ENCODE measurements at regions not wholly inside any gene's neighbourhood (a gene's known extent, or its start where the extent isn't known, plus 50 kb on each side); places are given as distances from the start of the nearest gene placed in this dataset.

- ChIA-PET POLR2A (no interaction called here), CTCF (no interaction called here)
Measured at GRCh38 chrX:69216446-69216845, 51.2 kb upstream of the PJA1 start.

GRCh38 chrX:69215161-69215875 is 50.1 kb upstream of the PJA1 start:
- DNase-seq (ENCODE audit: low read depth, low spot score) (no peak), ATAC-seq (no peak)
- no TSS peak for BruUV-seq (replicated peaks)
- Histone ChIP-seq H3K4me2 (ENCODE audit: low read length) (no peak overlapping the region), H4K20me1 (ENCODE audit: insufficient read depth) (no peaks in the 10 kb centered on the region), H2AFZ (ENCODE audit: low read depth, low read length, poor library complexity, severe bottlenecking) (no peak overlapping the region), H3K9me3 (ENCODE audit: control insufficient read depth in 1 of 2, insufficient read depth in 1 of 2, low read depth in 1 of 2, low read length in 2 of 2) (no peaks in the 10 kb centered on the region), H3K9ac (ENCODE audit: low read length) (no peak overlapping the region), H3K36me3 (ENCODE audit: control insufficient read depth in 1 of 2, insufficient read depth in 2 of 2, low read length in 2 of 2) (no peaks in the 10 kb centered on the region), H3K27ac (ENCODE audit: low read depth, low read length) (no peak overlapping the region), H3K4me3 (replicated peaks in 1 of 2; ENCODE audit: low read depth in 1 of 2, low read length in 2 of 2) (no peak overlapping the region), H3K9me2 (ENCODE audit: insufficient read depth) (no peaks in the 10 kb centered on the region), H3K4me1 (ENCODE audit: control insufficient read depth in 1 of 2, insufficient read depth in 2 of 2, low read length in 2 of 2) (no peaks in the 10 kb centered on the region; a peak in 1 of 4 replicates), H3K27me3 (ENCODE audit: insufficient read depth, low read length) (no peaks in the 10 kb centered on the region), H3K79me2 (ENCODE audit: insufficient read depth, low read length) (no peaks in the 10 kb centered on the region)
- ChIA-PET RAD21 (ENCODE audit: low non-redundant PET in 1 of 2, low total read pairs in 2 of 2, uncharacterized antibody in 2 of 2, unreplicated experiment in 2 of 2) (no interaction called here), CTCF (no interaction called here), POLR2A (no interaction called here)
- intact Hi-C loops (cut with micrococcal nuclease), result no loop called here
- TF ChIP-seq MAX (IDR thresholded peaks at IDR 0.05), result no peak
- no peak for TF ChIP-seq YY1 (IDR thresholded peaks at IDR 0.05; ENCODE audit: extremely low read depth, insufficient replicate concordance, low read depth, low read length)
- no peak for TF ChIP-seq SIN3A (IDR thresholded peaks at IDR 0.05; ENCODE audit: low read depth)
- TF ChIP-seq ATF3 (IDR thresholded peaks at IDR 0.05), result no peak
- TF ChIP-seq TCF7L2 (IDR thresholded peaks at IDR 0.05; ENCODE audit: borderline replicate concordance, extremely low read depth, insufficient read depth, insufficient read length), result no peak
- TF ChIP-seq SP1 (IDR thresholded peaks at IDR 0.05; ENCODE audit: low read depth), result no peak
- TF ChIP-seq REST (IDR thresholded peaks at IDR 0.05; ENCODE audit: low read depth), result no peak
- no peak for TF ChIP-seq CBX3 (IDR thresholded peaks at IDR 0.05; ENCODE audit: low read depth)
- no peak for TF ChIP-seq CTCF (IDR thresholded peaks at IDR 0.05 in 2 of 3, conservative IDR thresholded peaks at IDR 0.05 in 1 of 3; ENCODE audit: borderline replicate concordance in 1 of 3, insufficient read depth in 1 of 3, low read depth in 2 of 3, low read length in 2 of 3)
- no peak for TF ChIP-seq EZH2 (IDR thresholded peaks at IDR 0.05)

More at GRCh38 chrX:69216446-69216845, 51.2 kb upstream of the PJA1 start:
- no peak for TF ChIP-seq CEBPB (IDR thresholded peaks at IDR 0.05; ENCODE audit: low read depth)
- H3K27me3 ChIP-seq (ENCODE audit: insufficient read depth, low read length), result no peaks in the 10 kb centered on the region
- H3K9me3 ChIP-seq (ENCODE audit: control insufficient read depth in 1 of 2, insufficient read depth in 1 of 2, low read depth in 1 of 2, low read length in 2 of 2), result no peaks in the 10 kb centered on the region
- no peaks in the 10 kb centered on the region; a peak in 1 of 4 replicates for H3K4me1 ChIP-seq (ENCODE audit: control insufficient read depth in 1 of 2, insufficient read depth in 2 of 2, low read length in 2 of 2)
- DNase-seq (ENCODE audit: low read depth, low spot score) (no peak), ATAC-seq (no peak)
- no TSS peak for BruUV-seq (replicated peaks)
- no peak overlapping the region for H3K27ac ChIP-seq (ENCODE audit: low read depth, low read length)
- H2AFZ ChIP-seq (ENCODE audit: low read depth, low read length, poor library complexity, severe bottlenecking), result no peak overlapping the region
- RAD21 ChIA-PET (ENCODE audit: low non-redundant PET in 1 of 2, low total read pairs in 2 of 2, uncharacterized antibody in 2 of 2, unreplicated experiment in 2 of 2), result no interaction called here
- H3K9me2 ChIP-seq (ENCODE audit: insufficient read depth), result no peaks in the 10 kb centered on the region
- H3K79me2 ChIP-seq (ENCODE audit: insufficient read depth, low read length), result no peaks in the 10 kb centered on the region
- no peaks in the 10 kb centered on the region for H3K36me3 ChIP-seq (ENCODE audit: control insufficient read depth in 1 of 2, insufficient read depth in 2 of 2, low read length in 2 of 2)
- no peak overlapping the region for H3K4me2 ChIP-seq (ENCODE audit: low read length)
- no peak overlapping the region for H3K4me3 ChIP-seq (replicated peaks in 1 of 2; ENCODE audit: low read depth in 1 of 2, low read length in 2 of 2)
- H4K20me1 ChIP-seq (ENCODE audit: insufficient read depth), result no peaks in the 10 kb centered on the region
- no peak overlapping the region for H3K9ac ChIP-seq (ENCODE audit: low read length)
- intact Hi-C loops (cut with micrococcal nuclease), result no loop called here
